Middle frontal gyrus (tissue), 1 donor: ENCODE measurements at regions not wholly inside any gene's neighbourhood (a gene's known extent, or its start where the extent isn't known, plus 50 kb on each side); places are given as distances from the start of the nearest gene placed in this dataset.

Source experiments
- DNase-seq: peaks from one replicate; pipeline ENCODE4 v3.0.0-alpha.2; 2015; ENCODE audit warnings: low spot score; ENCODE audit errors: extremely low spot score

GRCh38 chr3:162287600-162287999 lies 791.0 kb downstream of the OTOL1 start:
- no peak for DNase-seq

GRCh38 chr3:162292409-162292808 lies 795.8 kb downstream of the OTOL1 start:
- no peak for DNase-seq

- DNase-seq = no peak
Measured at GRCh38 chr3:162295323-162295983, 798.8 kb downstream of the OTOL1 start.

- DNase-seq = no peak
Measured at GRCh38 chr3:162302983-162303624, 806.5 kb downstream of the OTOL1 start.

- DNase-seq = no peak
Measured at GRCh38 chr3:162317046-162317445, 820.4 kb downstream of the OTOL1 start.

- DNase-seq = no peak
Measured at GRCh38 chr3:162328649-162329048, 832.0 kb downstream of the OTOL1 start.

GRCh38 chr3:162329514-162329913 lies 832.9 kb downstream of the OTOL1 start:
- no peak for DNase-seq

- DNase-seq = no peak
Measured at GRCh38 chr3:162332344-162332743, 835.7 kb downstream of the OTOL1 start.

GRCh38 chr3:162334537-162334936 lies 837.9 kb downstream of the OTOL1 start:
- no peak for DNase-seq

- DNase-seq = no peak
Measured at GRCh38 chr3:162337630-162338029, 841.0 kb downstream of the OTOL1 start.

GRCh38 chr3:162338514-162338913 lies 841.9 kb downstream of the OTOL1 start:
- no peak for DNase-seq

GRCh38 chr3:162348912-162349311 lies 852.3 kb downstream of the OTOL1 start:
- DNase-seq = no peak

- no peak for DNase-seq
Measured at GRCh38 chr3:162353414-162353813, 856.8 kb downstream of the OTOL1 start.

- no peak for DNase-seq
Measured at GRCh38 chr3:162354356-162354755, 857.7 kb downstream of the OTOL1 start.

GRCh38 chr3:162365066-162365719 lies 868.6 kb downstream of the OTOL1 start:
- no peak for DNase-seq

GRCh38 chr3:162366166-162366766 lies 869.7 kb downstream of the OTOL1 start:
- DNase-seq = no peak

GRCh38 chr3:162367429-162368260 lies 871.0 kb downstream of the OTOL1 start:
- DNase-seq = no peak

GRCh38 chr3:162368417-162368816 lies 871.8 kb downstream of the OTOL1 start:
- DNase-seq = no peak

GRCh38 chr3:162369306-162369705 lies 872.7 kb downstream of the OTOL1 start:
- no peak for DNase-seq

GRCh38 chr3:162370141-162370540 lies 873.5 kb downstream of the OTOL1 start:
- no peak for DNase-seq

- DNase-seq = no peak
Measured at GRCh38 chr3:162376761-162377160, 880.2 kb downstream of the OTOL1 start.
